GM23338 (cell line): ENCODE measurements at regions not wholly inside any gene's neighbourhood (a gene's known extent, or its start where the extent isn't known, plus 50 kb on each side); places are given as distances from the start of the nearest gene placed in this dataset.
A peak's percentile ranks its signal among the peaks of the same experiment; 100 is the strongest.

Source experiments
- ATAC-seq: fragments of 200-7000 bp; cut with Tn5 transposase; 3 replicates; pipeline ENCODE4 v1.9.1; 2020
- DNase-seq: peaks from one replicate; pipeline ENCODE4 v3.0.0-alpha.2; 2015; ENCODE audit warnings: low spot score
- H2AFZ ChIP-seq: fragments of 200-600 bp; sonication (generic); 2 replicates; pipeline ENCODE4 v1.8.0; 2016; ENCODE audit warnings: antibody characterized with exemption, mild to moderate bottlenecking, moderate library complexity
- H3F3A ChIP-seq: fragments of 200-600 bp; sonication (generic); replicated peaks from 2 replicates; pipeline ENCODE4 v1.8.0; 2017; ENCODE audit warnings: antibody characterized with exemption, mixed run types, low read depth
- H3K27ac ChIP-seq: fragments of 200-600 bp; sonication (generic); 2 replicates; pipeline ENCODE4 v1.6.1; 2016; ENCODE audit warnings: low read depth
- H3K27me3 ChIP-seq: fragments of 200-600 bp; sonication (generic); 2 replicates; pipeline ENCODE4 v1.8.0; 2016; ENCODE audit warnings: mild to moderate bottlenecking, mixed run types, moderate library complexity; ENCODE audit not compliant: insufficient read depth
- H3K36me3 ChIP-seq: fragments of 200-600 bp; sonication (generic); 2 replicates; pipeline ENCODE4 v1.8.0; 2016; ENCODE audit warnings: mild to moderate bottlenecking; ENCODE audit not compliant: insufficient read depth
- H3K4me1 ChIP-seq: fragments of 200-600 bp; sonication (generic); 2 replicates; pipeline ENCODE4 v1.8.0; 2016; ENCODE audit warnings: mild to moderate bottlenecking, moderate library complexity; ENCODE audit not compliant: insufficient read depth
- H3K4me2 ChIP-seq: fragments of 200-600 bp; sonication (generic); 2 replicates; pipeline ENCODE4 v1.7.1; 2017; ENCODE audit warnings: mixed run types
- H3K4me3 ChIP-seq: fragments of 200-600 bp; sonication (generic); 2 replicates; pipeline ENCODE4 v1.6.1; 2016; ENCODE audit warnings: mixed run types
- H3K79me2 ChIP-seq: fragments of 200-600 bp; sonication (generic); replicated peaks from 2 replicates; pipeline ENCODE4 v1.8.0; 2017; ENCODE audit warnings: mild to moderate bottlenecking; ENCODE audit not compliant: insufficient read depth
- H3K9me2 ChIP-seq: fragments of 200-600 bp; sonication (generic); 2 replicates; pipeline ENCODE4 v1.8.0; 2017; ENCODE audit not compliant: insufficient read depth
- H4K20me1 ChIP-seq: fragments of 200-600 bp; sonication (generic); replicated peaks from 2 replicates; pipeline ENCODE4 v1.8.0; 2017; ENCODE audit warnings: mild to moderate bottlenecking; ENCODE audit not compliant: insufficient read depth
- H3K27ac Mint-ChIP-seq: 2 replicates; pipeline ENCODE4 v1.8.0; 2020; ENCODE audit warnings: inconsistent platforms, mild to moderate bottlenecking, moderate library complexity, mixed read lengths
- H3K27me3 Mint-ChIP-seq: 3 replicates; pipeline ENCODE4 v1.8.0; 2022; ENCODE audit warnings: low read depth, mild to moderate bottlenecking, moderate library complexity, mixed read lengths, inconsistent platforms; ENCODE audit not compliant: insufficient read depth, poor library complexity
- H3K36me3 Mint-ChIP-seq: 3 replicates; pipeline ENCODE4 v1.8.0; 2021; ENCODE audit warnings: low read depth, mild to moderate bottlenecking, inconsistent platforms, moderate library complexity, mixed read lengths
- H3K4me1 Mint-ChIP-seq: 3 replicates; pipeline ENCODE4 v1.8.0; 2020; ENCODE audit warnings: mild to moderate bottlenecking, inconsistent platforms, mixed read lengths
- H3K4me3 Mint-ChIP-seq: 3 replicates; pipeline ENCODE4 v1.8.0; 2021; ENCODE audit warnings: moderate library complexity, mild to moderate bottlenecking, inconsistent platforms, mixed read lengths
- H3K9me3 Mint-ChIP-seq: 3 replicates; pipeline ENCODE4 v1.8.0; 2020; ENCODE audit warnings: moderate library complexity, mild to moderate bottlenecking, inconsistent platforms, mixed read lengths
- CREB1 ChIP-seq: fragments of 250-450 bp; sonication (Bioruptor Pico); IDR thresholded peaks from 2 replicates; pipeline ENCODE4 v1.5.0; 2020; ENCODE audit warnings: low read depth, mild to moderate bottlenecking, moderate library complexity
- ETS1 ChIP-seq: IDR thresholded peaks from 2 replicates; pipeline ENCODE4 v1.6.1; 2016; ENCODE audit warnings: antibody characterized with exemption
- EZH2phosphoT487 ChIP-seq: fragments of 200-600 bp; sonication (generic); IDR thresholded peaks from one replicate; pipeline ENCODE4 v1.8.1; 2018; ENCODE audit warnings: antibody characterized with exemption; ENCODE audit not compliant: unreplicated experiment
- JUNB ChIP-seq: IDR thresholded peaks from one replicate; pipeline ENCODE4 v1.6.1; 2016; ENCODE audit warnings: antibody characterized with exemption; ENCODE audit not compliant: unreplicated experiment
- NANOG ChIP-seq: IDR thresholded peaks from 2 replicates; pipeline ENCODE4 v1.6.1; 2016; ENCODE audit warnings: antibody characterized with exemption, borderline replicate concordance
- POLR2AphosphoS5 ChIP-seq: IDR thresholded peaks from 2 replicates; pipeline ENCODE4 v1.6.1; 2016; ENCODE audit warnings: antibody characterized with exemption, low read depth
- REST ChIP-seq: IDR thresholded peaks from one replicate; pipeline ENCODE4 v1.6.1; 2018; ENCODE audit warnings: antibody characterized with exemption; ENCODE audit not compliant: unreplicated experiment
- STAT1 ChIP-seq: IDR thresholded peaks from one replicate; pipeline ENCODE4 v1.6.1; 2016; ENCODE audit warnings: antibody characterized with exemption; ENCODE audit not compliant: unreplicated experiment
- ZNF114 ChIP-seq: fragments of 250-450 bp; sonication (Bioruptor Pico); IDR thresholded peaks from 2 replicates; pipeline ENCODE4 v1.5.0; 2020; ENCODE audit warnings: mild to moderate bottlenecking, moderate library complexity
- ZNF331 ChIP-seq: fragments of 250-450 bp; sonication (Bioruptor Pico); IDR thresholded peaks from 2 replicates; pipeline ENCODE4 v1.5.0; 2020; ENCODE audit warnings: low read depth, mild to moderate bottlenecking, moderate library complexity
- ZNF462 ChIP-seq: fragments of 250-450 bp; sonication (Bioruptor Pico); IDR thresholded peaks from 2 replicates; pipeline ENCODE4 v1.5.0; 2020; ENCODE audit warnings: mild to moderate bottlenecking, moderate library complexity

DNA sequence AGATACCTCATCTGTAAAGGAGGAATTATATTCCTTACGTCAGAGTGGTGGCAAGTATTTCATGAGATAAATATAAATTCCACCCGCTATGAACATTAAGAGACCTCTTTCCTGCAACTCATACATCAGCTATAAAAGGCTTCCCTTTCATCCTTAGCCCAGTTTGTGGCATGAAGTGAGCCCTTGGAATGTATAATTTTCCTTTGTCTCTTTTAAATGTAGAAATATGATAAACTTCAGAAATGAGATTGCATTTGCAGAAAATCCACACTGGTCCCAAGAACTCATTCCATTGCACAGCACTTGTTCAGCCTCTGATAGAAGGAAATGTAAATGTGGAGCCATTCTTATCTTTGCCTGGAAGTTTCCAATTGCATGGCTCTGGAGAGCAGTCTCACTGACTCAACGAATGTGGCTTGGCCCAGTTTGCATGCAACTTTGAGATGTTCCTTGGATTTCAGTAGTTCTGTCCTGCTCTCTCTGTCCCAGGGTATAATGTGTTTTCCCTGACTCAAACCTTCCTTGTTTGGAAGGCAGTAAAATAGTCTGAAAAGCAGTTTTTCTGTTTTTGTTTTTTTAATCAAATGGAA lies 746.4 kb downstream of the CDH11 start:
- no peak overlapping the region for H3K27ac Mint-ChIP-seq
- Histone ChIP-seq H3K4me1 (no peaks in the 10 kb centered on the region), H2AFZ (peak overlapping the region; percentile 19; the same call in 1 of the 2 replicates), H3K79me2 (no peaks in the 10 kb centered on the region), H3K27me3 (no peaks in the 10 kb centered on the region), H3K4me2 (no peak overlapping the region), H3K4me3 (no peak overlapping the region), H3K9me2 (no peaks in the 10 kb centered on the region), H3K27ac (no peak overlapping the region), H3F3A (no peaks in the 10 kb centered on the region), H3K36me3 (no peaks in the 10 kb centered on the region), H4K20me1 (no peaks in the 10 kb centered on the region)
- TF ChIP-seq ZNF462 (CRISPR knock-in tag) (no peak), REST (no peak), ZNF114 (CRISPR knock-in tag) (no peak), EZH2phosphoT487 (no peak), ETS1 (no peak), JUNB (no peak), STAT1 (no peak), CREB1 (CRISPR knock-in tag) (no peak), POLR2AphosphoS5 (no peak), ZNF331 (no peak), NANOG (no peak)
- ATAC-seq = no peak
- H3K4me3 Mint-ChIP-seq = no peak overlapping the region
- no peak for DNase-seq
- no peaks in the 10 kb centered on the region for H3K4me1 Mint-ChIP-seq
- no peaks in the 10 kb centered on the region; the same call in 2 of the 3 replicates for H3K9me3 Mint-ChIP-seq
- H3K36me3 Mint-ChIP-seq = no peaks in the 10 kb centered on the region
- no peaks in the 10 kb centered on the region for H3K27me3 Mint-ChIP-seq
